ENCODE measurements at regions not wholly inside any gene's neighbourhood (a gene's known extent, or its start where the extent isn't known, plus 50 kb on each side); places are given as distances from the start of the nearest gene placed in this dataset.

GRCh38 chr1:94721240-94721639, 98.9 kb upstream of the SLC44A3 start:
- TF ChIP-seq CTCF (IDR thresholded peaks at IDR 0.05; ENCODE audit: low read depth, low read length) (no peak), POLR2A (IDR thresholded peaks at IDR 0.05; ENCODE audit: extremely low read depth, insufficient read length) (no peak), MAX (IDR thresholded peaks at IDR 0.05; ENCODE audit: low read depth, low read length) (peak; percentile 75), MYC (IDR thresholded peaks at IDR 0.05; ENCODE audit: low read depth, low read length) (no peak; the same call in 1 of the 2 replicates)

Data from NB4 (cell line).